ENCODE measurements at regions not wholly inside any gene's neighbourhood (a gene's known extent, or its start where the extent isn't known, plus 50 kb on each side); places are given as distances from the start of the nearest gene placed in this dataset.

DNA sequence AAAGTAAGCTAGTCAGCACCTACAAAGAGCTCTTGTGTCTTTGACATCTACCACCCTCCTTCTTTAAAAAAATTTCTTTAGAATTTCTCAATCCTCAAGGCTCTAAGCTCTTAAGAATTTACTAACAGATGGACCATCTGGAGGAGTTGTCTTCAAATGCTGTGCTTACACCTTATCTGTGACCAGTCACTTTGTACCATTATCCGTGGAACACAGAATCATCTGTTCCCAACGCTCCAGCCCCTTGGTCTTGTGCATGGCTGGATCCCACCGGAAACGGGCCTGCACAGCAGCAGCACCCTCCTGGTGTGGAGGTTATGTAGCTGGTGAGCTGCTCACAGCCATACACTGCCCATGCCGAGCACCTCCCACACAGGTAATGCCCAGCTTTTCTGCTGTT, 89.0 kb downstream of the TBX19 start:
- no peak for TF ChIP-seq TAF1 (IDR thresholded peaks at IDR 0.05; ENCODE audit: borderline replicate concordance, insufficient read depth, low read length)
- TF ChIP-seq POLR2AphosphoS5 (IDR thresholded peaks at IDR 0.05; ENCODE audit: low read depth, low read length), result no peak
